HG02884 (cell line): ENCODE measurements at regions not wholly inside any gene's neighbourhood (a gene's known extent, or its start where the extent isn't known, plus 50 kb on each side); places are given as distances from the start of the nearest gene placed in this dataset.
A peak's percentile ranks its signal among the peaks of the same experiment; 100 is the strongest.
"Not testable (repeated sequence)": the region's sequence is repeated elsewhere in the genome, so short reads cannot be mapped to it uniquely, and the experiment has no call there.

ENCODE experiments used
- ATAC-seq: cut with Tn5 transposase; IDR thresholded peaks from one replicate; pipeline ENCODE4 v1.9.1; 2021; ENCODE audit warnings: mild to moderate bottlenecking, moderate library complexity; ENCODE audit not compliant: unreplicated experiment

DNA sequence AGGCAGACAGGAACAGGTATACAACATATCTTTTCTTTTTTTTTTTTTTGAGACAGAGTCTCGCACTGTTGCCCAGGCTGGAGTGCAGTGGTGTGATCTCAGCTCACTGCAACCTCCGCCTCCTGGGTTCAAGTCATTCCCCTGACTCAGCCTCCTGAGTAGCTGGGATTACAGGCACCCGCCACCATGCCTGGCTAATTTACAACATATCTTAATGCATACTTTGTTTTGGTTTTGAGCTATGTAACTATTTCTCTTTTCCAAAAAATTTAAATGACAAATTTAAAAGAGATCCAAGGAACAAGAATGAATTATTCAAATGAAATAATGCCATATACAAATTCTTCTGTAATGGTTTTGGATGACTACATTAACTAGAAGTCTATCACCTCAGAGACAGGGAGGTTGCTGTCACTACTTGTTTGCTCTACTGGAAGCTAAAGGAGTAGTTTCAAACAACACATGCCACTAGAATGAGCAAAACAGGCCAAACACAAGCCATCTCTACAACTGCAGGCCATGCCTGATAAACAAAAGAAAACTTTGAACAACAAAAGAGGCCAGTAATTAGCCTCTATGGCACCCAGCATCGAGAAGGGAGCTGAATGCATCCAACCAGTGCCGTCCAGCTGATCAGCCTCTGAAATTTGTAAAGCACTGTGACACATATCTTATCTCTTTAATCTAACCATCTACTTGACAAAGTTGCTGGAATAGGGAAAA, 133.6 kb upstream of the VOPP1 start:
- not testable (repeated sequence) for ATAC-seq

DNA sequence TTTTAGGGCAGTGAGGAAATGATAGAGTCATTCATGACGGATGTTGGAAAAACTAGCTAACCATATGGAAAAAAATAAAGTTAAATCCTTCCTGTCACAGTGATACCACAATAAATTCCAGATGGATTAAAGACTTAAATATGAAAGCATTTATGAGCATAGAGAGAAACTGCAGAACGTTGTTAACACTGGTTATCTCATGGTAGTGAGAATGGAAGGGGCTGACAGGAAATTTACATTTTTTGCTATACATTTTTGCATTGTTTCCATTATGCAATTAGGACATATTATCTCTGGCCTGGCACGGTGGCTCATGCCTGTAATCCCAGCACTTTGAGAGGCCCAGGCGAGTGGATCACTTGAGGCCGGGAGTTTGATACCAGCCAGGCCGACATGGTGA, 130.5 kb upstream of the VOPP1 start:
- not testable (repeated sequence) for ATAC-seq

DNA sequence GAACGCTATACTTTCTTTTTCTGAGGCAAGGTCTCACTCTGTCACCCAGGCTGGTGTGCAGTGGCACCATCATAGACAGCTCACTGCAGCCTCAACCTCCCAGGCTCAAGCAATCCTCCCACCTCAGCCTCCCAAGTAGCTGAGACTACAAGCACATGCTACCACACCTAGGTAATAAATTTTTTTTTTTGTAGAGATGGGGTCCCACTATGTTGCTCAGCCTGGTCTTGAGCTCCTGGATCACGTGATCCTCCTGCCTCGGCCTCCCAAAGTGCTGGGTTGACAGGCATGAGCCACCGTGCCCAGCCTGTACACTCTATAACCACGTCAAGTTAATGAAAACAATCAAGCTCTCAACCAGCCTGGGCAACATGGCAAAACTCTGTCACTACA, 127.1 kb upstream of the VOPP1 start:
- not testable (repeated sequence) for ATAC-seq

DNA sequence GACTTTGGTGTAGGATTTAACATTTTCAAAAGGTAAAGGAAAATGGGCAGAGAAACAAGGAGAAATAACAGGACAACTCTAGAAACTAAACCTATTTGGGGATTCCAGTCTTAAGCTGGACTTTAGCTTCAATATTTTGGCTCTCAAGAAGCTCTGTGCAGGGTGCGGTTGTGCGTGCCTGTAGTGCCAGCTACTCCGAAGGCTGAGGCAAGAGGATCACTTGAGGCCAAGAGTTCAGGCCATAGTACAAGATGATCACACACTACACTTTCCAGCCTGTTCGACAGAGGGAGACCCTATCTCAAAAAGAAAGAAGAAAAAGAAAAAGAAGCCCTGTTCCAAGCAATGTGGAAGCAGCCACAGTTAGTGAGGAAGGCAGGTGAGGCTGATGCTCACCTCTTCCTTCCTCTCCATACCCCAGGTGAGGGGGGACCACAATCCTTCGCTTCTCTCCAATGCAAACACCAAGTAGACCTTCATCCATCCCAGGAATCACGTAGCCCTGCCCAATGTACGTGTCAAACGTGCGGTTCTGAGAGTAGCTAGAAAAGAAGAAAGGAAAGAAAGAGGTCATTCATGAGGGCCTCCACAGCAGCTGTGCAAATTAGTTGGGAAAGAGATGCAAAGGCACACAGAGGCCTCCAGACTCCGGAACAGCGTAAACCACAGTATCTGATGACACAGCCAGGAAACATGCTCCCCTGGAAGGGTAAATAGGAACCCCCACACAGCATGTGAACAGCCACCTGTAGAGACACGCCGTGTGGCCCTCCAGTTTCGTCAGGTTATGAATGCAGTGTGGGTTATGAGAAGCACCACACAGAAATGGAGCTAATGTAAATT, 126.5 kb upstream of the VOPP1 start:
- peak; percentile 86 for ATAC-seq

DNA sequence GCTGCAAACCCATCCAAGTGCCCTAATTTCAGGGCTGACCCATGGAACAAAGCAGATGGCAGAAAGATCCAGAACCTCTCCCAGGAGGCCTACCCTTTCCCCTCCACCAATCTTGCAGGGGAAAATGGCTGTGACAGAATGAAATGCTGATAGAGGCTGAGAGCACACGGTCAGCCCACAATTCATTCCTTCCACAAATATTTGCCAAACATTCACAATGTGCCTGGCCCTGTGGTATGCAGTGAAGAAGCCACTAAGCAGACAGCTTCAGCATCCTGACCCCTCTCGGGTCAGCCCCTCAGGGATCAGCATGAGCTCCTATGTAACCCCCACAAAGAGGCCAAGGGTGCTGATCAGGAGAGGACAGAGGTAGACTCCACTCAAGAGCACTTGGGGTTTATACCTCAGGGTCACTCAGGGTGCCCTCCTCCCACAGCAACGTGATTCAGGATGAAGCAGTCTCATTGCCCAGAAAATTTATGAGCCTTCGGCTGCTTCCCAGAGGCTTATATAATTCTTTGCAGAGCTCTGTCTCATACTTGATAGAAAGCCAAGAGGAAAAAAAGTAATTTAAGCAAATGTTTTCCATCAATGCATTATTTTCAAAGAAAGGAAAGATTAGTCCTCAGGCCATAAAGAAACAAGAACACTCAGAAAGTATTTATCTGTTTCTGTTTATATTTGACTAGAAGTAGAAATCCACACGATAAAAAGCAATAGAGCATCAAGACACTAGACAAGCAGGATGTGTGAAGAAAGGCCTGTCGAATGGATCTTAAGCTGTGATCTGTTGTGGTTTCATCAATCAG, 123.8 kb upstream of the VOPP1 start:
- ATAC-seq: not testable (repeated sequence)

DNA sequence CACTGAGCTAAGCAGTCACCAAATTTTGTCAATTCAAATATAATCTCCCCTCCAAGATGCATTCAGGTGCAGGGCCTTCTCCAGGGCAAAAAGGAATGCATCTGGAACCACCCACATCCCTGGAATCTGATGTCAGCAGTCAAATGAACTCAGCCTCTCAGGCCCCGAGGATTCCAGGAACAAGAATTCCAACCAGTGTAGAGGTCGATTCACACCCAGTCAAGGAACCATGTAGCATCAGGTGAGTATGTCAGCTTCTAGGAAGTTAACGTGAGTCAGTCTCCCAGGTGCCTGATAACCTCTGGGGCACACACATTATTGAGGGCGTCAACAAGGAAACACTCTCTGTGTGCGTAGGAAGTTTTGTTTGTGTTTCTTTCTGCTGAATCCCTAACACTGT, 122.2 kb upstream of the VOPP1 start:
- not testable (repeated sequence) for ATAC-seq

DNA sequence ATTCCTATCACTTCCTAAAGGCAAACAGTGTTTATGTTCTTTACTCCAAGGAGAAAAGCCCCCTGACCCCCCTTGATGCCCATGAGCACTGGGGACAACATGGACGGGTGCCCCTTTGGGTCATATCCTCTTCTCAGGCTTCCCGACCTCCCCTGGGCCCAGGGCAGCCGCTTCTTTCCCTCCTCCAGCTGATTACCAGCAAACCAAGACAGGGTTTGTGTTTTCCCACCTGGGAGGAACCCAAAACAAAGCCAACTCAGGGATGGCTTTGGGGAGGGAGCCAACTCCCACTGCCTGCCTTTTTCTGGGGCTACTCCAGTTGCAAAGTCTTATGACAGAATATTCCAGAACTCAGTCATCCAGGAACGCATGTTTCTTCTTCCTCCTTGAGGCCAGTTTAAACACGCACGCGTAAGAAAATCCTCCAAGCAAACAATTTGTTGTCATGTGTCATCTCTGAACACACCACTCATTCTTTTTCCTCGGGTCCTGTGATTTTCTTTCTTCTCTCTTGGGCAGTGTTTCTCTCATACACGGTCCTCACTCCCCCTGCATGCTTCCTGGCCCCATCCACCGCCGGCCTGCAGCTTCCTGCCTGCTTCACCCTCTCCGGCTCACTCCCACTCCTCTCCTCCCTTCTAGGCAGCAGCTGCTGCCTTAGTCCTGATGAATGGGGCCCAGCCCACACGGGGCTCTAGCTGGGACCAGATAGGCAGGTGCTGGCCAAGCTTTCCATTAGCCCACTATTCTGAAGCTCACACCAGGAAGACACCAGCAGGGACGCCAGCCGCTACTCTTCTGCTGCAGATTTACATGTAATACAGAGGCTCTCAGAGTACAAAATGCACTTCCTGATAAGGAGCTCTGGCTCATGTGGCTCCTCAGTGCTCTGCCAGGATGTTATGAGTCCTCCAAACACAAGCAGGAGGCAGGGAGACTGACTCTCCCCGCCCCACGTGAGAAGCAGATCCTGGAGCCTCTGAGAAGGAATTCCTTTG, 116.7 kb upstream of the VOPP1 start:
- ATAC-seq: not testable (repeated sequence)

DNA sequence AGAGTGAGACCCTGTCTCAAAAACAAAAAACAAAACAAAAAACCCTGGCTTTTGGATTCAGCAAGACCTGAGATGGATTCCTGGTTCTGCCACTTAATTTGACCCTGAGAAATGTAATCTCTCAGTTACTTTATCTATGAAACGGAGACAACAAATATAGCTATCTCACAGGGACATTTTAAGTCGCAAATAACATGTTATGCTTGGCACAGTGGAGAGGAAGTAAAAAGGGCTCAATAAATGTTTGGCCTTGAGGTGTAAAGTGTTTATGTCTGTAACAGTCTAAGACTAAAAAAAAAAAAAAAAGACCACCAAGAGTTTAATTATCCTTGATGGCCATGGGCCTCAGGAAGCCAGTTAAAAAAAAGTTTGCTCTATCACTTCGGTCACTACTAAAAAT, 116.0 kb upstream of the VOPP1 start:
- ATAC-seq: not testable (repeated sequence)

DNA sequence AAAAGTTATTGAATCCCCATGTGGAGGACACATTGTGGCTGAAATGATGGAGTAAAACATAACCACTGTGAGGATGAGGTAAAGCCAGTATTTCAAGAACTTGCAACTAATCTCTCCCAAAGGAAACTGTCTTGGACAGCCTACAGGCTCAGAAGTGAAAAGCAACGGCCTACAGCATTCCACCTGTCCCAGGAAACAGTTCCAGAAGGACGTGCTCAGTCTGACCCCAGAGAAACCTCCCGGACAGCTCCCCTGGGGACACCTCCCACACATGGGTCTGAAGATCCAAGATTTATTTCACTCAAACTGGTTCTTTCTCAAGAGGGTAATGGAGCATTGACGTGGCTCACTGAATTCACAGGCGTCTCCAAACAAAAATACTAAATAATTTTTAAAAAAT, 115.0 kb upstream of the VOPP1 start:
- not testable (repeated sequence) for ATAC-seq

DNA sequence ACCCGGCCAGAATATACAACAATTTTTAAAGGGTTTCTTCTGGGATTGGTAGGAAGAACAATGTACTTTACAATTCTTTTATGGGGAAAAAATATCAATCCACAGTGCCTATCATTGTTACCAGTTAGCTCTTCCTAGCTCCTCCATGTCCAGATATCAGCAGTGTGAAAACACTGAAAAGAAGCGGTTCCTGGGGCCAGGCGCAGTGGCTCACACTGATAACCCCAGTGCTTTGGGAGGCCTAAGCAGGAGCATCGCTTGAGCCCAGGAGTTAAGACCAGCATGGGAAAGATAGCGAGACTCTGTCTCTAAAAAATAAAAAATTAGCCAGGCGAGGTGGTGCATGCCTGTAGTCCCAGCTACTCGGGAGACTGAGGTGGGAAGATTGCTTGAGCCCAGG, 114.5 kb upstream of the VOPP1 start:
- ATAC-seq: not testable (repeated sequence)

DNA sequence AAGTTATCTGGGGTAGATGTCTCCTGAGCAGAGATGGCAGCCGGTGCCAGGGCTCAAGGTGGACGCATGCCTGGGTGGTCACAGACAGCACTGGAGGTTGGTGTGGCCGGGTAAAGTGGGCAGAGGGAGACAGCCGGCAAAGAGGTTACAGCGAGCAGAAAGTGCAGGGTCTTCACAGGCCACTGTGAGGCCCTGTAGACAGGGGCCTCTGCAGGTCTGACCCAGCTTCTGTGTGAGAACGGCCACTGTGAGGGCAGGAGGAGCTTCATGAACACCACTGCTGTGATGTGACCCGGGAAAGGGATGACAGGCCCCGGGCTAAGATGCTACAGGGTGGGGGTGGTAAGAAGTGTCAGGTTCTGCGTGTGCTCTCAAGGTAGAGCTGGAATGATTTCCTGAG, 111.2 kb upstream of the VOPP1 start:
- ATAC-seq: not testable (repeated sequence)

DNA sequence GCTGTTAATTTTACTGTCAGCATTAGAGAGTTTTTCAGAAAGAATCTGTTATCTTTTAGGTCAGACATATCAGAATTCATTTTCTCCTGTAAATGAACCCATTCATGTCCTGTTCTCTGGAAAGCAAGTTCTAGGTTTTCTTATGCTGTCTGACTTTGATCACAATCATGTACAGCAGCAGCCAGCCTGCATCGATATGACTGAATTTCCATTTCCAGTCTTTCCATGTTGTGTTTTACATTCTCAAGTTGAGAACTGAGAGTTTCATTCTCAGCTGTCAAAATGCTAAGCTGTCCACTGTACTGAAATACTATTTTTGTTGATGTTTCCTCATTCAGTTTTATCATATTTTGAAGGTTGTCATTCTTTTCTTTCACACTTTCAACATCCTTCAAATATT, 103.3 kb upstream of the VOPP1 start:
- peak; percentile 54 for ATAC-seq

DNA sequence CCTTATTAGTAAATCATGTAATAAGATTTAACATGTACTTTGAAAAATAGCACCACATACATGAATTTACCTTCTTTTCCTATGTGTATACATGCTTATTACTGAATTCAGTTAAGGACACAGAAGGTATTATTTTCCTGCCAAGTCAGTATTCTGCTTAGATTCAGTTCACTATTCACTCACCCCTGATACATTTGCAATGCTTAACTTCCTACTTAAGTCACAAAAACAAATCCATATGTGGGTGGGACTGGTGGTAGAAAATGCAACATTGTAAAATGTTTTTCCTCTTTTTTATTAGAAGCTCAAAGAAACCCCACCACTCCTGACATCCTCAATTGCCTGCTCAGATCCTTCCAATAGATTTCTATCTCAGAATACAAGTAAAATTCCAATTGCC, 101.2 kb upstream of the VOPP1 start:
- ATAC-seq: not testable (repeated sequence)

DNA sequence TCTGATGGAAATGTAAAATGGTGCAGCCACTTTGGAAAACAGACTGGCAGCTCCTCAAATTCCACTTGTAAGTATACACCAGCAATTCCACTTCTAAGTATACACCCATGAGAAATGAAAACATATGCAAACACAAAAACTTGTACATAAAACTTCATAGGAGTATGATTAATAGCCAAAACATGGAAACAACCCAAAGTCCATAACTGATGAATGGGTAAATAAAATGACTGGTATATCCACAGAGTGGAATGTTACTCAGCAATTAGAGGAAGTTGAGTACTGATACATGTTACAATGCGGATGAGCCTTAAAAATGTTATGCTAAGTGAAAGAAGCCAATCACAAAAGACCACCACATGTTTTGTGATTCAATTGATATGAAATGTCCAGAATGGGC, 99.8 kb upstream of the VOPP1 start:
- not testable (repeated sequence) for ATAC-seq

DNA sequence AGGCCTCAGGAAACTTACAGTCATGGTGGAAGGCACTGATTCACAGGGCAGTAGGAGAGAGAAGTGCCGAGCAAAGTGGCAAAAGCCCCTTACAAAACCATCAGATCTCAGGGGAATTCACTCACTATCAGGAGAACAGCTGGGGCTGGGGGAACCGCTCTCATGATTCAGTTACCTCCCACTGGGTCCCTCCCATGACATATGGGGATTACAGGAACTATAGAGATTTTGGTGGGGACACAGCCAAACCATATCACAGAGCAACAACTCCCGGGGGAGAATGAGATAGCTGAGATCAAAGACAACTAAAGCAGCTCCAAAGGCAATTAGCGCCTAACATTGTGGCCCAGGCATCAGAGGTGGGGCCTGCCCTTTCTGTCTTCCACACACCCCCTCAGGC, 85.4 kb upstream of the VOPP1 start:
- no peak for ATAC-seq

DNA sequence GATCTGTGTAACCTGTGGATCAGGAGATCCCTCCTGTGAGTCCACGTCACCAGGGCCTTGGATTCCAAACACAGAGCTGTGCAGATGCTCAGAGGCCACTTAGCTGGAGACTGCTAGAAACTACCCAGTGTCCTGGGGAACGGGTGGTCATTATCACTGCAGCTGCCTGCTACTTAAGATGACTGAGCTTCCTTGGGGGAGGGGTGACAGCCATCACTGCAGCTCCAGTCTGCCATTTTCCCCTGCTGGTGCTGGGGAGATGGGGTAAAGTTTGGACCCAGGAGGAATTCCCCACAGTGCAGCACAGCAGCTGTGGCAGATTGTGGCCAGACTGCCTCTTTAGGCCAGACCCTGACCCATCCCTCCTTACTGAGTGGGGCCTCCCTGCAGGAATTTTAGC, 78.8 kb upstream of the VOPP1 start:
- ATAC-seq: no peak

DNA sequence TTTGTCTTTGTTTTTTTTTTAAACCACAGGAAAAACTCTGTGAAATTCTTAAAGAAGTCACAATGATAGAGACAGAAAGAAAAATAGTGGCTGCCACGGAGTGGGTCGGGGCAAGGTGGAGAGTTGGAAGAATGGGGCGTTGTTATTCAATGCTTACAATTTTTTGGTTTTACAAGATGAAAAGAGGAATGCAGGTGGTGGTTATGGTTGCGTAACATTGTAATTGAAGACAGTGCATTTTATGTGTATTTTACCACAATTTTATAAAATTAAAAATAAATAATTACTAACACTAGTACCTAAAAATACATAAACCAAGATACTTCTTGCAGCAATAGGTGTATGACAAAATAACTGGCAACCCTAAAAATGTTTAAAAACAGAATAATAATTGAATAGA, 76.9 kb upstream of the VOPP1 start:
- no peak for ATAC-seq

DNA sequence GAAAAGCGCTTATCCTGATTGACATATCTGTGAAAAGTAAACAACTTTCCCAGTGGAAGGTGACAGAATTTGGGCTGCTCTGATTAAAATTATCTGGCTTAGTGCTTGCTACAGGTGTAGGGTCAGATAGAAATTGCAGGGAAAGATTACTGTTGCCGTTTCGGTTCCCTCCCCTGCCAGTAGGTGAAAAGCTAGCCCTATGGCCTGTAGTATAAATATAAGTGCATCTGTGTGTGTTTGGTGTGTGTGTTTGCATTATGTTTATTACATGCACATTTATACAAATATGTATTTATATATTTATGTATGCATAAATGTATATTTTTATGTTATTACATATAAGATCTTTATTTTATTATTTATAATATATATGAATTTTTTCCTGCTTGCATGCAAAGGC, 72.3 kb upstream of the VOPP1 start:
- ATAC-seq: no peak

DNA sequence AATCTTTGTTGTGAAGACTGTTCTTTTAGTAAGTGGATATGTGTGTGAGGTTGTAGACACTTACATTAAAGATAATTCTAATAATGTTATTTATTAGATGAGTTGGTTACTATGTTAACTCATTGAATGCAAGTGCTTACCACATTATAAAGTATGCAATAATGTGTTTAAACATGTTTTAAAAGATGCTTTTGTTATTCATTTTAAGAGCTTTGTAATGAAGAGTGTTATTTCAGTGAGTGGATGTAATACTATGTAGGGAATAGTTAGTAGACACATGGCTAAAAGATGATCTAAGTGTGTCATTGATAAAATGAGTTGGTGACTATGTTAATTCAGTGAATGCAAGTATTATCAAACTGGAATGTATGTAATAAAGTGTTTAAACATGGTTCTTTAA, 70.0 kb upstream of the VOPP1 start:
- ATAC-seq: no peak

DNA sequence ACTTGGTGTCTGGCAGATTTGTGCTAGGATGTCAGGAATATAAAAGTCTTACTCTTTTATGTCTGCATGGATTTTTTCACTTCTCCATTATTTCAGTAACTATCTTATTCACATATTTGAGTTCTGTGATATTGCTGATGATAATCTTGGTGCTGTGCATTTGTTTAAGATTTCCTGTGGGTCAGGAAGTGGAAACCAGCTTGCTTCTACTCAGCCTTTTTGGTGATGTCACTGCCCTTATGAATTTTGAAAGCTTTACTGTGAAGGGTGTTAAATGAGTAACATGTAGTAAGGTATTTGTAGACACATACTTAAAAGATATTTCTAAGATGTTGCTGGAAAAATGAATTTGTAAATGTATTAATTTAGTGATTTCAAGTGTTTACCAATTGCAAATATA, 69.5 kb upstream of the VOPP1 start:
- peak; percentile 80 for ATAC-seq
